ENCODE measurements at regions not wholly inside any gene's neighbourhood (a gene's known extent, or its start where the extent isn't known, plus 50 kb on each side); places are given as distances from the start of the nearest gene placed in this dataset.

- no peak for FAIRE-seq
These were observed 128.0 kb upstream of the C1orf174 start for GRCh38 chr1:4028139-4028501.

GRCh38 chr1:4029376-4029775 lies 129.3 kb upstream of the C1orf174 start:
- FAIRE-seq (no peak), DNase-seq (ENCODE audit: insufficient read length, low spot score) (no peak)
- TF ChIP-seq POLR2A (IDR thresholded peaks at IDR 0.05; ENCODE audit: low read depth, low read length), result no peak

More at GRCh38 chr1:4028139-4028501, 128.0 kb upstream of the C1orf174 start:
- no peak for DNase-seq (ENCODE audit: insufficient read length, low spot score)
- no peak for TF ChIP-seq POLR2A (IDR thresholded peaks at IDR 0.05; ENCODE audit: low read depth, low read length)

- no peak for FAIRE-seq
- no peak for DNase-seq (ENCODE audit: insufficient read length, low spot score)
- no peak for TF ChIP-seq POLR2A (IDR thresholded peaks at IDR 0.05; ENCODE audit: low read depth, low read length)
These were observed 132.5 kb upstream of the C1orf174 start for GRCh38 chr1:4032571-4032970.

GRCh38 chr1:4033129-4033676 lies 133.1 kb upstream of the C1orf174 start:
- FAIRE-seq (no peak), DNase-seq (ENCODE audit: insufficient read length, low spot score) (no peak)
- TF ChIP-seq POLR2A (IDR thresholded peaks at IDR 0.05; ENCODE audit: low read depth, low read length), result no peak

GRCh38 chr1:4033713-4034112 lies 133.6 kb upstream of the C1orf174 start:
- no peak for TF ChIP-seq POLR2A (IDR thresholded peaks at IDR 0.05; ENCODE audit: low read depth, low read length)
- FAIRE-seq (no peak), DNase-seq (ENCODE audit: insufficient read length, low spot score) (no peak)

GRCh38 chr1:4034318-4034887 lies 134.3 kb upstream of the C1orf174 start:
- no peak for DNase-seq (ENCODE audit: insufficient read length, low spot score)
- FAIRE-seq, result no peak
- TF ChIP-seq POLR2A (IDR thresholded peaks at IDR 0.05; ENCODE audit: low read depth, low read length), result no peak

- FAIRE-seq (no peak), DNase-seq (ENCODE audit: insufficient read length, low spot score) (no peak)
- no peak for TF ChIP-seq POLR2A (IDR thresholded peaks at IDR 0.05; ENCODE audit: low read depth, low read length)
These were observed 144.9 kb upstream of the C1orf174 start for GRCh38 chr1:4044967-4045366.

GRCh38 chr1:4045397-4046010 lies 145.4 kb upstream of the C1orf174 start:
- FAIRE-seq (no peak), DNase-seq (ENCODE audit: insufficient read length, low spot score) (no peak)
- TF ChIP-seq POLR2A (IDR thresholded peaks at IDR 0.05; ENCODE audit: low read depth, low read length), result no peak

- no peak for FAIRE-seq
- DNase-seq (ENCODE audit: insufficient read length, low spot score), result no peak
- TF ChIP-seq POLR2A (IDR thresholded peaks at IDR 0.05; ENCODE audit: low read depth, low read length), result no peak
These were observed 146.9 kb upstream of the C1orf174 start for GRCh38 chr1:4046836-4047461.

- DNase-seq (ENCODE audit: insufficient read length, low spot score) (no peak), FAIRE-seq (no peak)
- no peak for TF ChIP-seq POLR2A (IDR thresholded peaks at IDR 0.05; ENCODE audit: low read depth, low read length)
These were observed 147.6 kb upstream of the C1orf174 start for GRCh38 chr1:4047666-4048065.

GRCh38 chr1:4048076-4048475 lies 148.0 kb upstream of the C1orf174 start:
- DNase-seq (ENCODE audit: insufficient read length, low spot score) (no peak), FAIRE-seq (no peak)
- no peak for TF ChIP-seq POLR2A (IDR thresholded peaks at IDR 0.05; ENCODE audit: low read depth, low read length)

GRCh38 chr1:4048921-4049320 lies 148.8 kb upstream of the C1orf174 start:
- FAIRE-seq (no peak), DNase-seq (ENCODE audit: insufficient read length, low spot score) (no peak)
- no peak for TF ChIP-seq POLR2A (IDR thresholded peaks at IDR 0.05; ENCODE audit: low read depth, low read length)

GRCh38 chr1:4050998-4051397 lies 150.9 kb upstream of the C1orf174 start:
- no peak for TF ChIP-seq POLR2A (IDR thresholded peaks at IDR 0.05; ENCODE audit: low read depth, low read length)
- DNase-seq (ENCODE audit: insufficient read length, low spot score), result no peak
- FAIRE-seq, result no peak

GRCh38 chr1:4052657-4053056 lies 152.6 kb upstream of the C1orf174 start:
- FAIRE-seq (no peak), DNase-seq (ENCODE audit: insufficient read length, low spot score) (no peak)
- no peak for TF ChIP-seq POLR2A (IDR thresholded peaks at IDR 0.05; ENCODE audit: low read depth, low read length)
